PC-9 (cell line): ENCODE measurements at regions not wholly inside any gene's neighbourhood (a gene's known extent, or its start where the extent isn't known, plus 50 kb on each side); places are given as distances from the start of the nearest gene placed in this dataset.

Source experiments
- BruUV-seq: library from RNA; stranded (reverse); fragments of 400-500 nt; replicated peaks from 2 replicates; lab custom pipeline; 2021; lab: Mats Ljungman, UMichigan
- CTCF ChIA-PET: fragments of 300-600 bp; sonication (Branson Sonifier 250); formaldehyde crosslinking; loops from one replicate; lab custom pipeline; 2022; ENCODE audit warnings: antibody characterized with exemption; lab: Charles Lee
- POLR2A ChIA-PET: fragments of 300-600 bp; sonication (Branson Sonifier 250); formaldehyde crosslinking; loops from one replicate; lab custom pipeline; 2022; ENCODE audit warnings: antibody characterized with exemption; ENCODE audit not compliant: unreplicated experiment; lab: Charles Lee
- DNase-seq, 2 experiments: peaks; one replicate each; pipeline versions ENCODE4 v3.0.0 to v3.0.0-alpha.2; 2015 to 2022; ENCODE audit warnings: mixed read lengths in 1 of 2
- H2AFZ ChIP-seq: fragments of 200-600 bp; sonication (generic); 2 replicates; pipeline ENCODE4 v1.8.1; 2017; ENCODE audit warnings: antibody characterized with exemption
- H3F3A ChIP-seq: fragments of 200-600 bp; sonication (generic); 2 replicates; pipeline ENCODE4 v1.8.1; 2017; ENCODE audit warnings: antibody characterized with exemption, mild to moderate bottlenecking, low read depth; ENCODE audit not compliant: insufficient read depth
- H3K27ac ChIP-seq: fragments of 200-600 bp; sonication (generic); 2 replicates; pipeline ENCODE4 v1.6.1; 2016; ENCODE audit warnings: mixed run types
- H3K27me3 ChIP-seq: fragments of 200-600 bp; sonication (generic); 2 replicates; pipeline ENCODE4 v1.6.1; 2016; ENCODE audit warnings: low read depth, mixed run types; ENCODE audit not compliant: insufficient read depth
- H3K36me3 ChIP-seq: fragments of 200-600 bp; sonication (generic); 2 replicates; pipeline ENCODE4 v1.6.1; 2016; ENCODE audit warnings: low read depth, mixed run types
- H3K4me1 ChIP-seq: fragments of 200-600 bp; sonication (generic); replicated peaks from 2 replicates; pipeline ENCODE4 v1.6.1; 2016; ENCODE audit warnings: mixed run types; ENCODE audit not compliant: insufficient read depth
- H3K4me2 ChIP-seq: fragments of 200-600 bp; sonication (generic); 2 replicates; pipeline ENCODE4 v1.6.1; 2017; ENCODE audit warnings: mixed run types
- H3K4me3 ChIP-seq: fragments of 200-600 bp; sonication (generic); 2 replicates; pipeline ENCODE4 v1.6.1; 2016; ENCODE audit warnings: mixed run types
- H3K79me2 ChIP-seq: fragments of 200-600 bp; sonication (generic); 2 replicates; pipeline ENCODE4 v1.6.1; 2017; ENCODE audit warnings: low read depth, mixed run types
- H3K9me2 ChIP-seq: fragments of 200-600 bp; sonication (generic); 2 replicates; pipeline ENCODE4 v1.8.1; 2017; ENCODE audit warnings: mild to moderate bottlenecking; ENCODE audit not compliant: insufficient read depth
- H3K9me3 ChIP-seq: fragments of 200-600 bp; sonication (generic); 2 replicates; pipeline ENCODE4 v1.8.1; 2016; ENCODE audit warnings: low read depth; ENCODE audit not compliant: insufficient read depth
- H4K20me1 ChIP-seq: fragments of 200-600 bp; sonication (generic); 2 replicates; pipeline ENCODE4 v1.8.1; 2017; ENCODE audit not compliant: insufficient read depth
- CTCF ChIP-seq: fragments of 200-600 bp; sonication (generic); conservative IDR thresholded peaks from 2 replicates; pipeline ENCODE4 v1.6.1; 2017; ENCODE audit warnings: mixed run types, antibody characterized with exemption, mild to moderate bottlenecking, moderate library complexity
- EZH2 ChIP-seq: fragments of 200-600 bp; sonication (generic); IDR thresholded peaks from 2 replicates; pipeline ENCODE4 v1.8.0; 2017; ENCODE audit warnings: antibody characterized with exemption, low read depth
- intact Hi-C: fragments of 100-400 bp; cut with micrococcal nuclease; formaldehyde crosslinking; loops from one replicate; pipeline ENCODE4 v1.10.0; 2022; ENCODE audit not compliant: unreplicated experiment

- Histone ChIP-seq H3K4me1 (no peaks in the 10 kb centered on the region), H3K4me2 (no peak overlapping the region), H2AFZ (no peak overlapping the region), H3K27me3 (no peaks in the 10 kb centered on the region), H3K9me3 (no peaks in the 10 kb centered on the region), H3K4me3 (no peak overlapping the region), H3K79me2 (no peaks in the 10 kb centered on the region), H3K27ac (no peak overlapping the region), H3K9me2 (no peaks in the 10 kb centered on the region; the same call in 1 of the 2 replicates), H3K36me3 (no peaks in the 10 kb centered on the region), H3F3A (no peaks in the 10 kb centered on the region), H4K20me1 (no peaks in the 10 kb centered on the region)
- no TSS peak for BruUV-seq
- ChIA-PET CTCF (no interaction called here), POLR2A (no interaction called here)
- no peak for DNase-seq
- intact Hi-C loops = no loop called here
- TF ChIP-seq EZH2 (no peak), CTCF (no peak)
Observed at GRCh38 chr2:80947601-80948130, 643.1 kb upstream of the LRRTM1 start.

- ChIA-PET CTCF (no interaction called here), POLR2A (no interaction called here)
- Histone ChIP-seq H3K4me3 (no peak overlapping the region), H3K27ac (no peak overlapping the region), H3K79me2 (no peaks in the 10 kb centered on the region), H3K9me2 (no peaks in the 10 kb centered on the region; the same call in 1 of the 2 replicates), H3K36me3 (no peaks in the 10 kb centered on the region), H4K20me1 (no peaks in the 10 kb centered on the region), H3K9me3 (no peaks in the 10 kb centered on the region), H3F3A (no peaks in the 10 kb centered on the region), H3K4me2 (no peak overlapping the region), H3K4me1 (no peaks in the 10 kb centered on the region), H2AFZ (no peak overlapping the region), H3K27me3 (no peaks in the 10 kb centered on the region)
- no TSS peak for BruUV-seq
- no peak for DNase-seq
- intact Hi-C loops = no loop called here
- TF ChIP-seq CTCF (no peak), EZH2 (no peak)
Observed at GRCh38 chr2:80943487-80943886, 638.9 kb upstream of the LRRTM1 start.

- no peaks in the 10 kb centered on the region for H3K4me1 ChIP-seq
- ChIA-PET CTCF (no interaction called here), POLR2A (no interaction called here)
- no peaks in the 10 kb centered on the region for H3F3A ChIP-seq
- H3K79me2 ChIP-seq = no peaks in the 10 kb centered on the region
- H3K9me2 ChIP-seq = no peaks in the 10 kb centered on the region; the same call in 1 of the 2 replicates
- no TSS peak for BruUV-seq
- intact Hi-C loops = no loop called here
- no peaks in the 10 kb centered on the region for H3K36me3 ChIP-seq
- TF ChIP-seq EZH2 = no peak
- no peak for TF ChIP-seq CTCF
- DNase-seq = no peak
- no peak overlapping the region for H3K27ac ChIP-seq
- H2AFZ ChIP-seq = no peak overlapping the region
- no peaks in the 10 kb centered on the region for H3K27me3 ChIP-seq
- H3K4me2 ChIP-seq = no peak overlapping the region
- H3K4me3 ChIP-seq = no peak overlapping the region
- H3K9me3 ChIP-seq = no peaks in the 10 kb centered on the region
- H4K20me1 ChIP-seq = no peaks in the 10 kb centered on the region
Observed at GRCh38 chr2:80942766-80943165, 638.2 kb upstream of the LRRTM1 start.
